Suprapubic skin (tissue), 4 donors: ENCODE measurements at regions not wholly inside any gene's neighbourhood (a gene's known extent, or its start where the extent isn't known, plus 50 kb on each side); places are given as distances from the start of the nearest gene placed in this dataset.
"Not testable (repeated sequence)": the region's sequence is repeated elsewhere in the genome, so short reads cannot be mapped to it uniquely, and the experiment has no call there.

ENCODE experiments used
- DNase-seq, 2 donors: peaks; one replicate each; pipeline ENCODE4 v3.0.0-alpha.2; 2019; ENCODE audit warnings: low spot score in 2 of 2
- H3K27ac ChIP-seq: fragments of 200-600 bp; sonication (generic); one replicate; pipeline ENCODE4 v1.5.1; 2019
- H3K27me3 ChIP-seq: fragments of 200-600 bp; sonication (generic); one replicate; pipeline ENCODE4 v1.5.1; 2019
- H3K36me3 ChIP-seq: fragments of 200-600 bp; sonication (generic); one replicate; pipeline ENCODE4 v1.5.1; 2019
- H3K4me1 ChIP-seq: fragments of 200-600 bp; sonication (generic); one replicate; pipeline ENCODE4 v1.5.1; 2019
- H3K4me3 ChIP-seq: fragments of 200-600 bp; sonication (generic); one replicate; pipeline ENCODE4 v1.5.1; 2019; ENCODE audit warnings: mild to moderate bottlenecking
- H3K9me3 ChIP-seq: fragments of 200-600 bp; sonication (generic); one replicate; pipeline ENCODE4 v1.5.1; 2019
- CTCF ChIP-seq, 2 donors: fragments of 200-600 bp in 1 of 2; fragments of 450-650 bp in 1 of 2; sonication (generic) in 1 of 2; IDR thresholded peaks; one replicate each; pipeline ENCODE4 v1.5.1; 2016 to 2019; ENCODE audit warnings: antibody characterized with exemption in 2 of 2, mild to moderate bottlenecking in 1 of 2, moderate library complexity in 1 of 2
- EP300 ChIP-seq: sonication (generic); formaldehyde crosslinking; IDR thresholded peaks from one replicate; pipeline ENCODE4 v1.6.1; 2017; ENCODE audit warnings: antibody characterized with exemption
- POLR2A ChIP-seq, 2 donors: fragments of 450-650 bp; IDR thresholded peaks; one replicate each; pipeline ENCODE4 v1.6.1; 2017; ENCODE audit warnings: antibody characterized with exemption in 2 of 2, mild to moderate bottlenecking in 2 of 2, moderate library complexity in 2 of 2
- POLR2AphosphoS5 ChIP-seq, 3 donors: sonication (generic); formaldehyde crosslinking; IDR thresholded peaks; one replicate each; pipeline ENCODE4 v1.6.1; 2017; ENCODE audit warnings: antibody characterized with exemption in 3 of 3
- WGBS: methylation state at CpG from one replicate; pipeline ENCODE4 v1.1.5; 2018; 5-methylcytosine and 5-hydroxymethylcytosine counted together

GRCh38 chr14:43665570-43666267 is 841.4 kb downstream of the FSCB start:
- no peak for TF ChIP-seq CTCF (IDR thresholded peaks at IDR 0.05)
- H3K36me3 ChIP-seq = no peaks in the 10 kb centered on the region
- no peak overlapping the region for H3K27ac ChIP-seq
- no peak overlapping the region for H3K4me3 ChIP-seq
- no peaks in the 10 kb centered on the region for H3K9me3 ChIP-seq
- no peaks in the 10 kb centered on the region for H3K4me1 ChIP-seq
- DNase-seq = peak in 1 of 2 donors; percentile 44
- no peaks in the 10 kb centered on the region for H3K27me3 ChIP-seq
- WGBS = 98% methylated on average over 6 of the region's 9 CpGs

- not testable (repeated sequence) for H3K9me3 ChIP-seq
- 85% methylated on average over 2 of the region's 2 CpGs for WGBS
These were observed 851.9 kb downstream of the FSCB start for GRCh38 chr14:43655194-43655593.

GRCh38 chr14:43651896-43652295 is 855.2 kb downstream of the FSCB start:
- TF ChIP-seq EP300 = no peak
- TF ChIP-seq CTCF (IDR thresholded peaks at IDR 0.05) = no peak
- no peak for TF ChIP-seq POLR2A (IDR thresholded peaks at IDR 0.05)
- no peak for TF ChIP-seq POLR2AphosphoS5 (IDR thresholded peaks at IDR 0.05)
- Histone ChIP-seq H3K27me3 (no peaks in the 10 kb centered on the region), H3K9me3 (no peaks in the 10 kb centered on the region), H3K4me3 (no peak overlapping the region), H3K36me3 (no peaks in the 10 kb centered on the region), H3K27ac (no peak overlapping the region), H3K4me1 (no peaks in the 10 kb centered on the region)
- 86% methylated on average over 1 of the region's 1 CpG for WGBS
- DNase-seq = no peak

More at GRCh38 chr14:43655194-43655593, 851.9 kb downstream of the FSCB start:
- H3K4me1 ChIP-seq, H3K4me3 ChIP-seq, H3K27ac ChIP-seq, DNase-seq, H3K27me3 ChIP-seq, H3K36me3 ChIP-seq: not testable (repeated sequence)

GRCh38 chr14:43651185-43651787 is 855.8 kb downstream of the FSCB start:
- Histone ChIP-seq H3K4me1 (no peaks in the 10 kb centered on the region), H3K36me3 (no peaks in the 10 kb centered on the region), H3K4me3 (no peak overlapping the region), H3K27me3 (no peaks in the 10 kb centered on the region), H3K9me3 (no peaks in the 10 kb centered on the region), H3K27ac (no peak overlapping the region)
- 75% methylated on average over 4 of the region's 4 CpGs for WGBS
- TF ChIP-seq EP300 (no peak), POLR2A (IDR thresholded peaks at IDR 0.05) (no peak), POLR2AphosphoS5 (IDR thresholded peaks at IDR 0.05) (no peak), CTCF (IDR thresholded peaks at IDR 0.05) (no peak)
- no peak for DNase-seq

GRCh38 chr14:43649508-43649907 is 857.6 kb downstream of the FSCB start:
- Histone ChIP-seq H3K4me3 (no peak overlapping the region), H3K27me3 (no peaks in the 10 kb centered on the region), H3K4me1 (no peaks in the 10 kb centered on the region), H3K27ac (no peak overlapping the region), H3K36me3 (no peaks in the 10 kb centered on the region), H3K9me3 (no peaks in the 10 kb centered on the region)
- DNase-seq = no peak
- TF ChIP-seq POLR2AphosphoS5 (IDR thresholded peaks at IDR 0.05) = no peak

GRCh38 chr14:43647302-43647701 is 859.8 kb downstream of the FSCB start:
- WGBS = 83% methylated on average over 4 of the region's 4 CpGs
- no peak overlapping the region for H3K27ac ChIP-seq
- no peak for DNase-seq
- no peaks in the 10 kb centered on the region for H3K4me1 ChIP-seq
- no peaks in the 10 kb centered on the region for H3K9me3 ChIP-seq
- H3K4me3 ChIP-seq = no peak overlapping the region
- no peaks in the 10 kb centered on the region for H3K36me3 ChIP-seq
- TF ChIP-seq POLR2AphosphoS5 (IDR thresholded peaks at IDR 0.05) (no peak), POLR2A (IDR thresholded peaks at IDR 0.05) (no peak), EP300 (no peak)
- no peaks in the 10 kb centered on the region for H3K27me3 ChIP-seq
